Cardiac fibroblast (primary cell): ENCODE measurements at regions not wholly inside any gene's neighbourhood (a gene's known extent, or its start where the extent isn't known, plus 50 kb on each side); places are given as distances from the start of the nearest gene placed in this dataset.

Experiments used
- DNase-seq, 2 donors: peaks; one replicate each; pipeline versions ENCODE4 v3.0.0 to v3.0.0-alpha.2; 2010; ENCODE audit warnings: low read depth in 2 of 2
- H3K4me3 ChIP-seq, 2 donors: replicated peaks in 1 of 2; 1 replicate in 1 of 2; 2 replicates in 1 of 2; pipeline ENCODE4 v1.5.1; 2011; ENCODE audit warnings: low read depth in 2 of 2, low read length in 2 of 2, mild to moderate bottlenecking in 2 of 2, moderate library complexity in 1 of 2
- TF ChIP-seq, protein P1 (sequence below): IDR thresholded peaks from one replicate; pipeline ENCODE4 v1.5.1; 2011; ENCODE audit warnings: low read depth, mild to moderate bottlenecking, low read length, inconsistent platforms

DNA sequence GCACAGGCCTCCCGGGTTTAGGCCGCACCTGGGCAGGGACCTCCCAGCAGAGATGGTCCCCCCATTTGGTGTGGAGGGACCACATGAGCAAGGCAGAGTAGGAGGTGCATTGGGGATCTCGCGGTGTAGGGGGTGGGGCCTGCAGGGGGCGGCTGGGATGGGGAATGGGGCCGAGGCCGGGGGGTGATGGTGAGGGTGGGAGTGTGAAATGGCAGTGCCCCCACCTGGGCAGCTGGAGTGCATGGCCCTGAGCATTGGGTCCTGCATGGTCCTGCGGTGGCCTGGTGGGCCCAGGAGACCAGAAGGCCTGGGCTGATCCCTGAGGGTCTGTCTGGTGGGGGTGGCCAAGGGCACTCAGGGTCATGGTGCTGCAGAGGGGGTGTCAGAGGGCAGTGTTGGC is 111.8 kb downstream of the KIF26A start:
- TF ChIP-seq, protein P1, sequence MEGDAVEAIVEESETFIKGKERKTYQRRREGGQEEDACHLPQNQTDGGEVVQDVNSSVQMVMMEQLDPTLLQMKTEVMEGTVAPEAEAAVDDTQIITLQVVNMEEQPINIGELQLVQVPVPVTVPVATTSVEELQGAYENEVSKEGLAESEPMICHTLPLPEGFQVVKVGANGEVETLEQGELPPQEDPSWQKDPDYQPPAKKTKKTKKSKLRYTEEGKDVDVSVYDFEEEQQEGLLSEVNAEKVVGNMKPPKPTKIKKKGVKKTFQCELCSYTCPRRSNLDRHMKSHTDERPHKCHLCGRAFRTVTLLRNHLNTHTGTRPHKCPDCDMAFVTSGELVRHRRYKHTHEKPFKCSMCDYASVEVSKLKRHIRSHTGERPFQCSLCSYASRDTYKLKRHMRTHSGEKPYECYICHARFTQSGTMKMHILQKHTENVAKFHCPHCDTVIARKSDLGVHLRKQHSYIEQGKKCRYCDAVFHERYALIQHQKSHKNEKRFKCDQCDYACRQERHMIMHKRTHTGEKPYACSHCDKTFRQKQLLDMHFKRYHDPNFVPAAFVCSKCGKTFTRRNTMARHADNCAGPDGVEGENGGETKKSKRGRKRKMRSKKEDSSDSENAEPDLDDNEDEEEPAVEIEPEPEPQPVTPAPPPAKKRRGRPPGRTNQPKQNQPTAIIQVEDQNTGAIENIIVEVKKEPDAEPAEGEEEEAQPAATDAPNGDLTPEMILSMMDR, result no peak
- DNase-seq, result no peak

DNA sequence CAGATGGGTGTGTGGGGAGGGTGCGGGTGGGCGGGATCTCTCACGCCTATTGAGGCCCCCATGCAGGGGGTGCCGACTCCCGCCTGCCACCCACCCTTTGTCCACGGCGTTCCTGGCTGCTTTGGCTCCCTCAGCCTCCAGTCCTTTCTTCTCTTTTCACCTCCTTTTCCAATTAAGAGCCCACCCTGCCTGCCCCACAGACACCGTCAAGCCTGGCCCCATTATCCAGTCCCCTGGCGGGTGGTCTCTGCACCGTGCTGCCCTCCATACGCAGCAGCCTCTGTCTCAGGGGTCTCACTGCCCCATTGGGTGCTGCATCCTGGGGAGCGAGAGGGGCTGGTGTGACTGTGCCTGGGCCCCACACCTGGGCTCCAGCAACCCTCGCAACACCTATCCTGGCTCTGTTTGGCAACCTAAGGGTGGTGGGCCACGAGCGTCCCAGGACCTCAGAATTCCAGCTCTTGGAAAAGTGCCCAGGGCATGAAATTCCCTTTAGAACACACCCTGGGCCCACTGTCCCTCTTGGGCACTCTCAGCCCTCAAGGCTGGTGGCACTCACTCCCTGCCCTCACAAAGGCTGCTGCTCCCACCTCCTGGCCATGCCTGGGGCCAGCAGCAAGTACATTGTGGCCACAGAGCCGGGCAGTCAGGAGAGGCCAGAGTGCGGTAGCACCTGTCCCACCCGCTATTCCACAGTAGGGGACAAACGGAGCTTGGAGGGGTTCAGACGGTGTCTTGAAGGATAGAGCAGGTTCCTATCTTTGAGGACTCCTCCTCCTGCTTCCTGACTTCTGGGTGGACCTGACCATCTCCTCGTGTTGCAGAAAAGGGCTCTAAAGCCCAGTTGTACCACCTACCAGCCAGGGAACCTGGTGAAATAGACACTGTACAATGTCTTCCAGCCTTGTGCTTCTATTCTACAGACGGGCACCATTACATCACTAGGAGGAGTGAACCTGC is 114.1 kb downstream of the KIF26A start:
- TF ChIP-seq, protein P1, result no peak
- H3K4me3 ChIP-seq, result no peak overlapping the region
- DNase-seq, result no peak

More for the DNA sequence above, 111.8 kb downstream of the KIF26A start:
- no peak overlapping the region for H3K4me3 ChIP-seq

DNA sequence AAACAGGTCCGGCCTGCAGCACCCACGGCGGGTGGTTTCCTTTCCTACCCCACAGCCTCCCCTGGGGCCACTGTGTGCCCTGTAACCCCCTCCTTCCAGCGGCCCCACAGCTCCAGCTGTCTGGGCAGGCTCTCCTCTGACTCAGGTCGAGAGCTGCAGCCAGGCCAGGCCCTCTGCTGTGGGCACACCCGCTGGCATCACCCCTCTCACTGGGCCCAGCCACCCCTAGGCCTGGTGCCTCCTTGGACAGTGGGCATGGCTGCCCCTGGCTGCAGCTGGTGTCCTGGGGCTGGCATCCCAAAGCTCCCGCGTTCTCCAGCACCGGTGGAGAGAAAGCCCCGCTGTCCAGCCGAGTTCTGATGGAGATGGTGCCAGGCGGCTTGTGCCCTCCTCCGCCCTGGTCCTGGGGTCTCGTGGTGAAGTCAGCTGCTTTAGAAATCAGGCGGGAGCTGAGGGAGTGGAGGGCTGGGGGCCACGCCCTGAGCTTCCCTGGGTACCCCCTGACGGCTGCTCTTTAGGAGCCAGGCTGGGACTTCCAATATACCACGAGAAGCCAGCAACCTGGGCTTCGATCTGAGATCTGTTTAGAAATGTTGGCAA is 114.9 kb downstream of the KIF26A start:
- TF ChIP-seq, protein P1, result no peak
- no peak for DNase-seq
- no peak overlapping the region for H3K4me3 ChIP-seq

DNA sequence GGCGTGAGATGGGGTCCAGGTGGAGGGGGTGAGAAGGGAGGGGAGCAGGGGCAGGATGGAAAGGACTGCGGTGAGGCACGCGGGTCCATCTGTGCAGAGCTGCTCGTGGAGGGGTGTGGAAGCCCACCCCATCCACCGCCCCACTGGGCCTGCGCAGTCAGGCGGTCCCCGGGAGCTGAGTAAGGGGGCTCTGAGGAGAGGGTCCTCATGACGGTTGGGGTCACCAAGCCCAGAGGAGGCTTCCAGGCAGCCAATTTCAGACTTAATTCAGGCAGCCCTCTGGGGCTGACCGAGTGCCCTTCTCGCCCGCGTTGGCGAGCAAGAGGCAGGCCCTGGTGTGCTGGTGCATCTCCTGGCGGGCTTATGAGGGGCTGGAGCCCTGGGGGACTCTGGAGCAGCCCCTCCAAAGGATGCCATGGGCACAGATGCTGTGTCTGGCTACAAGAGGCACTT is 115.5 kb downstream of the KIF26A start:
- TF ChIP-seq, protein P1, result no peak
- no peak for DNase-seq
- H3K4me3 ChIP-seq, result no peak overlapping the region

DNA sequence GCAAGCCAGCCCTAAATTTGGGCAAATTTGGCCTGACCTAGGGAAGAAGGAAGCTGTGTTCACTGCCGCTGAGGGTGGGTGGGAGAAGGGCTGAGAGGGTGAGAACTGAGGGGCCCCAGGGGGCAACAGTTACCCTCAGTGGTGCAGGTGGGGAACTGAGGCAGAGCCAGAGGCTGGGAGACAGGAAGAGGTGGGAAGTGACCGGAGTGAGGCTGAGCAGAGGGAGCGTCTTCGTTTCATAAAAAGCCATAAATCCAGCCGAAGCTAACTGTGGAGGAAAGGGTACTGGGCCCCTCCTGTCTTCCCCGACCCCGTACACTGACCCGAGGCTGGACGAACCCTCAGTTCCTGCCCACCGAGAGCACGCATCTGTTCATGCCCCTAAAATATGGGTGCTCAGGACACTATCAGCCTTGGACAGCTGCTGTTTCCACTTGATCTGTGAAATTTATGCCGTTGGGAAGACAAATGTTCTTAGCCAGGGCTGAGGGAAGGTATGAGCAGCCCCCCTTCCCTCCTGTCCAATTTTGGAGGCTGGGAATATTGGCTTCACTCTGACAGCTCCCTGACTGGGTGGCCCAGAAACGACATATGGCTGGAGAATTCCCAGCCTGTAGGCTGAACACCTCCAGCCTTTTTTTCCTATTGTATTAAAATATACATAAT is 116.5 kb downstream of the KIF26A start:
- TF ChIP-seq, protein P1, result no peak
- DNase-seq, result no peak
- no peak overlapping the region for H3K4me3 ChIP-seq

DNA sequence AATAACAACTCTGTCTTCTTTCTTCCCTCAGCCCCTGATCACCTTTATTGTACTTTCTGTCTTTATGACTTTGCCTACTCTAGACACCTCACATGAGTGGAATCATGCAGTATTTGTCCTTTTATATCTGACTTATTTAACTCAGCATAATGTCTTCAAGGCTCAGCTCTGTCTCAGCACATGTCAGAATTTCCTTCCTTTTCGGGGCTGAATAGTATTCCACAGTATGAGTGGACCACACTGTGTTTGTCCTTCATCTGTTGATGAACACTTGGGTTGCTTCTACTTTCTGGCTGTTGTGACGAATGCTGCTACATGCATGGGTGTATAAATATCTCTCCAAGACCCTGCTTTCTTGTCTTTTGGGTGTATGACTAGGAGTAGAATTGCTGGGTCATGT is 117.6 kb downstream of the KIF26A start:
- no peak for DNase-seq
- TF ChIP-seq, protein P1, result no peak
- no peak overlapping the region for H3K4me3 ChIP-seq
